C4-2B (cell line): ENCODE measurements at regions not wholly inside any gene's neighbourhood (a gene's known extent, or its start where the extent isn't known, plus 50 kb on each side); places are given as distances from the start of the nearest gene placed in this dataset.

ENCODE experiments used
- H3K27ac ChIP-seq: fragments of 450-650 bp; 2 replicates; pipeline ENCODE4 v1.5.1; 2017
- ZFX ChIP-seq: fragments of 450-650 bp; IDR thresholded peaks from 2 replicates; pipeline ENCODE4 v1.6.1; 2017
- TF ChIP-seq, protein P1 (sequence below): fragments of 450-650 bp; conservative IDR thresholded peaks from 2 replicates; pipeline ENCODE4 v1.5.1; 2017; ENCODE audit warnings: mild to moderate bottlenecking

DNA sequence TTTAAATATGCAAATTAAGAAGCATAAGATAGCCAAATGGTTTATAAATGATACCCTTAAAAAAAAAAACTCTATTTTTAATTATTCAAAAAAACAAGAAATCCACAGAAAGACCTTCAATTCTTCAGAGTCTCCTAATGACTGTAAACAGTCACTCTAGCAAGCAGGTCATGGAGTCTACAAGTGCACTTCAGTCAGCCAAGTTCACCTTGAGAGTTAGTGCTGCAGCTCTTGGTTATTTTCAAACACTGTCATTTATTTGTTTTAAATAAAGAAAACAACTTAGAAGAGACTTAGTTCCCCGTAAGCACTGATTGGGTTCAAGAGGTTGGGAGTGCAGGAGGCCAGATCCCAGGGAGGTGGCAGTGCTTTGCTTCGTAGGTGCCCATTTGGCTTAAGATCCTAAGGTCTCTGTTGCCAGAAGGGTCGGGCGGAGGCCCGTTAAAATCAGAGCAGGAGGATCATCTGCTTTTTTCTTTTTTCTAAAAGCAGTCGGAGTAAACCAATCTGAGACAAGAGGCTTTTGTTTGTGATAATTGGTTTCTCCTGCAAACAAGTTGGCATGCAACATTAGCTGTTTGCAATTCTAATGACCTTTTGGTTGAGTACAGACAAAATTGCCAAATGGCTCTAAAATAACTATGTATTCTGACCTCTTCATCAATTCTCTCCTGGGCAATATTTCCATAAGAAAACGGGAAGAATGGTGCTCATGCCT, 86.4 kb upstream of the ELMO1 start:
- TF ChIP-seq, protein P1, sequence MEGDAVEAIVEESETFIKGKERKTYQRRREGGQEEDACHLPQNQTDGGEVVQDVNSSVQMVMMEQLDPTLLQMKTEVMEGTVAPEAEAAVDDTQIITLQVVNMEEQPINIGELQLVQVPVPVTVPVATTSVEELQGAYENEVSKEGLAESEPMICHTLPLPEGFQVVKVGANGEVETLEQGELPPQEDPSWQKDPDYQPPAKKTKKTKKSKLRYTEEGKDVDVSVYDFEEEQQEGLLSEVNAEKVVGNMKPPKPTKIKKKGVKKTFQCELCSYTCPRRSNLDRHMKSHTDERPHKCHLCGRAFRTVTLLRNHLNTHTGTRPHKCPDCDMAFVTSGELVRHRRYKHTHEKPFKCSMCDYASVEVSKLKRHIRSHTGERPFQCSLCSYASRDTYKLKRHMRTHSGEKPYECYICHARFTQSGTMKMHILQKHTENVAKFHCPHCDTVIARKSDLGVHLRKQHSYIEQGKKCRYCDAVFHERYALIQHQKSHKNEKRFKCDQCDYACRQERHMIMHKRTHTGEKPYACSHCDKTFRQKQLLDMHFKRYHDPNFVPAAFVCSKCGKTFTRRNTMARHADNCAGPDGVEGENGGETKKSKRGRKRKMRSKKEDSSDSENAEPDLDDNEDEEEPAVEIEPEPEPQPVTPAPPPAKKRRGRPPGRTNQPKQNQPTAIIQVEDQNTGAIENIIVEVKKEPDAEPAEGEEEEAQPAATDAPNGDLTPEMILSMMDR: no peak
- no peak for TF ChIP-seq ZFX
- no peak overlapping the region for H3K27ac ChIP-seq

DNA sequence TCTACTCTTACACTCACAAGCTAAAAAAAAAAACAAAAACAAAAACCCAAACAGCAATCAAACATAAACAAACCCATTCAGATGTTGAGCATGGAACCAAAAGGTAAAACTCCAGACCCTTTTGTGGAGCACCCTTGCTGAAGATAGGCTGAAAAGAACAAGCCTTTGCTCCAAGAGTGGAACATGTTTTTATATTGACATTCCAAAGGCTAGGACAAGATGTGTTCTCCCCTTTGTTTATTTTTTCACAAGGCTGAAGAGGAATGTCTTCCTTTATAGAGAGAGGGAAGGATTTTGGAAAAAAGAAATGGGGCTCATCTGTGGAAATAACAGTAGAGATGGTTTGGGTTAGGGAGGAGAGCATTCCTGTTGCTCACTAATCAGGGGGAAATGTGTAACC, 87.2 kb upstream of the ELMO1 start:
- TF ChIP-seq, protein P1: no peak
- TF ChIP-seq ZFX: no peak
- H3K27ac ChIP-seq: no peak overlapping the region

DNA sequence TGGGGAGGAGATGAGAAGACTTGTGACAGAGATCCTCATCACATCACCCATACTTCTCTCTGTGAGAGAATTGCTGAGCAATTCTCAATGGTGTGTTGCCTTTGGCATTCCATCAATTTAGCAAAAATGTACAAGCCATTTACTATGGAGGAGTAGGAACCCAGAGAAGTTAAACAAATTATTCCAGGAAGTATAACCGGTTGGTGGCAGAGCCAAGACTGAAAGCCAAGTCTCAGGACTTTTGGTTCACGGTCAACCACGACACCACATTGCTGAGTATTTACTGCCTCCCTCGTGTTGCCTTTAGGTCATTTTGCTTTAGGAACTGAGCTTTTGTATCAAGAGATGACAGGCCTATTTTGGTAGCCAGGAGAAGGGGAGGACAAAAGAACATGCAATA, 88.0 kb upstream of the ELMO1 start:
- peak overlapping the region; percentile 40 for H3K27ac ChIP-seq
- no peak for TF ChIP-seq ZFX
- TF ChIP-seq, protein P1: no peak

DNA sequence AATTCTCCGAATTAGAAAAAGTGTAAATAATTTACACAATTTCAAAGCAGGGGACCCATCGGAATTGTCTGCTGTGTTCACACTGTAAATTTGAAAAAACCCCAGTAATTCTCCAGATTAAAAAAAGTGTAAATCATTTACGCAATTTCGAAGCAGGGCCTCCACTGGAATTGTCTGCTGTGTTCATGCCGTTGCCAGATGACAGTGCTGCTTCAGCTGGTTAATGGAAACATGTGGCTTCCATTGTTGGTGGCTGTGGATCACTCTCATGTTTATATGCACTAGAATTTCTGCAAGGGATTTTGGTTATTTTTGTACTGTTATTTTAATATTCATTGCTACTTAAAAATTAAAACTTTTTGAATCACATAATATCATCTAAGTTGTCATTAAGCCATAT, 88.8 kb upstream of the ELMO1 start:
- H3K27ac ChIP-seq: peak overlapping the region; percentile 40; the same call in 1 of the 2 replicates
- TF ChIP-seq, protein P1: no peak
- no peak for TF ChIP-seq ZFX

DNA sequence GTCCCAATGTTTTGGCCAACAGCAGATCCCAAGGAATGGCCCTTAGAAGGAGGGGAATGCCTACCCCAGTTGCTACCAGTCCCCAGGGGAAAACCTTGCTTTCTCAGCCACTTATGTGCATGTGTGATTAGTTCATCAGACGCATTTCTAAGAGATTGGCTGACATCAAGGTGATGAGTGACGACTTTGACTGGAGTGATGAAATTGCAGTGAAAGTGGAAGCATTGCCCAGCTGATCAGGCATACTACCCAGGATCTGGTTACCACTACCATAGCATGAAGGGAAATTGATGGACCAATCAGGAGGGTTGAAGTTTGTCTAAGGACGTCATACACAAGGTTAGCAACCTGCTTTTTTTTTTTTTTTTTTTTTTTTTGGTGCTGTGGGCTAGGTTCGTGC, 90.3 kb upstream of the ELMO1 start:
- no peak overlapping the region for H3K27ac ChIP-seq
- TF ChIP-seq ZFX: no peak
- TF ChIP-seq, protein P1: no peak

DNA sequence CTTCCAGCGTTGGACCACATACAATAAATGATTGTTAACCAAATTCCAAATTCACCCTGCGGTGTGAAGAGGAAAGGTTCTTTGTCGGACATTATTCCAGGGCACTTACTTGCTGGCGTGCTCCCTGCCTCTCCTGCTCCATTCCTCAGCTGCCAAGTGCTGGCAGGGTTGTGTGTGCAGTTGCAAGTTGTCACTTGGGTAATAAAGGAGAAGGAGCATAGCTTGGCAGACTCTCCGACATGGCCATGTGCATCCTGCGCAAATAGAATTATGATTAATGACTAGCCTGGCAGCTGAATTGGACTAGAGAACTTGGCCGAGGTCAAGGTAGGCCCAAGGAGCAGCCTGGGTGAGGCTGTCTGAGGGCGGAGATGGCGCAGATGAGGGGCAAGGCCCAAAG, 92.3 kb upstream of the ELMO1 start:
- TF ChIP-seq ZFX: no peak
- TF ChIP-seq, protein P1: no peak
- H3K27ac ChIP-seq: no peak overlapping the region

DNA sequence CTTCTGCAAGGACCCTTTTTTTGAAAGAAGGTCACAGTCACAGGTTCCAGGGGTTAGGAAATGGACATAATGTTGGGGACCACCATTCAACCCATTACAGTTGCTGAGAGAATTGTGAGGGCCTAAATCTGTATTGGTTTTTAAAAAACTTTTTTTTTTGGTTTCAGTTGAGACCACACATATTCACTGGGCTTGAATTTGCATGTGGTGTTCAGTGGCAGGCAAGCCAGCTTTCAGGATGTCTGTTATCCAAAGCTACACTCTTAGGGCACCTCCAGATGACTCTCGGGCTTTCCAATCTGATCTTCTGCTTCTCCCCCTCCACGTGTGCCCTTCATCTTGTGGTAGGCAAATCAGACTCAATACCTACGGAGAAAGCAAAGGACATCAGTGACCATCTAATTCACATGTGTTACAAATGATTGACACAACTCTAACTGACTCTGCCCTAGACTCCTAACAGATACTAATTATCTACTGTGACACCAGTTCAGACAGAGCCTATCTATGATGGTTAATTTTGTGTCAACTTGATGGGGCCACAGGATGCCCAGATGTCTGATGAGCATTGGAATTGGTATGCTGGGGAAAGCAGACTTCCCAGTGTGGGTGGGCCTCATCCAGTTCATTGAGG, 93.3 kb upstream of the ELMO1 start:
- H3K27ac ChIP-seq: no peak overlapping the region
- no peak for TF ChIP-seq ZFX
- TF ChIP-seq, protein P1: no peak
